ENCODE measurements at regions not wholly inside any gene's neighbourhood (a gene's known extent, or its start where the extent isn't known, plus 50 kb on each side); places are given as distances from the start of the nearest gene placed in this dataset.

DNA sequence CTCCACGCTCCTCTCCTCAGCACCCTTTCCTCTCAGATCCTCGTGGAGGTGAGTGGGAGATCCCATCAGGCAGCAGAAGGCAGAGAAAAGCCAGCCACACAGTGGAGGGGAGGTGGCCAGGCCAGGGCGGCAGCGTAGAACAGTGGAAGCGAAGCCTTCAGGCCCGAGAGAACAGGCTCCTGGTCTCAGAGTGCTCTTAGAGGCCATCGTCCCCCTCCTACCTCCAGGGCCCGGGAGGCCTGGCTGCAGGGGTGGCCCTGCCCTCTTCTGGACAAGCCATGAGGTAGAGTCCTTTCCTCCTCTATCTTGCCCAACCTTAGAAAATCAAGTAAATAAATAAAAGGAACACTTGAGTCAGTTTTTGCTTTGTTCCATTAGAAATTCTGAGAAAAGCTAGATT, 202.0 kb downstream of the KATNAL1 start:
- no TSS peak for BruUV-seq (replicated peaks)
- Histone ChIP-seq H3K4me2 (ENCODE audit: insufficient read depth, low read length) (no peak overlapping the region), H3K4me3 (no peak overlapping the region), H3K27ac (ENCODE audit: extremely low read depth, low read depth, low read length) (no peak overlapping the region), H4K20me1 (replicated peaks; ENCODE audit: control insufficient read depth, insufficient read depth, low read length) (no peaks in the 10 kb centered on the region), H3K27me3 (ENCODE audit: control insufficient read depth in 2 of 2, insufficient read depth in 2 of 2, low read length in 2 of 2) (peaks cover 3 to 26% of the 10 kb centered on the region in 2 experiments; a peak in 4 of 5 replicates), H3K79me2 (ENCODE audit: control insufficient read depth, insufficient read depth, low read length) (no peaks in the 10 kb centered on the region), H2AFZ (ENCODE audit: low read depth, low read length) (no peak overlapping the region), H3K9me1 (ENCODE audit: control insufficient read depth, insufficient read depth, low read length) (no peaks in the 10 kb centered on the region), H3K9me3 (replicated peaks; ENCODE audit: control insufficient read depth, insufficient read depth, low read depth, low read length) (no peaks in the 10 kb centered on the region), H3K9ac (ENCODE audit: insufficient read depth in 1 of 2, low read depth in 2 of 2, low read length in 2 of 2) (no peak overlapping the region), H3K4me1 (replicated peaks in 1 of 2; ENCODE audit: control insufficient read depth in 2 of 2, insufficient read depth in 2 of 2, low read length in 2 of 2) (no peaks in the 10 kb centered on the region), H3K36me3 (ENCODE audit: control insufficient read depth, insufficient read depth, low read length) (no peaks in the 10 kb centered on the region)
- peak; percentile 47; the same call in 2 of the 3 replicates for ATAC-seq
- no peak for DNase-seq (ENCODE audit: extremely low read depth in 1 of 4, low spot score in 3 of 4)
- POLR2A ChIA-PET = no interaction called here
- 2% methylated on average over 5 of the region's 8 CpGs for WGBS (ENCODE audit: insufficient coverage, low coverage, missing lambda C conversion rate)
- TF ChIP-seq KAT7 (CRISPR knock-in tag; IDR thresholded peaks at IDR 0.05; ENCODE audit: borderline replicate concordance) (no peak), ATF7 (IDR thresholded peaks at IDR 0.05) (no peak), RBM22 (IDR thresholded peaks at IDR 0.05; ENCODE audit: low read depth, low read length, poor library complexity, severe bottlenecking) (no peak)
- TF ChIP-seq, protein P1, sequence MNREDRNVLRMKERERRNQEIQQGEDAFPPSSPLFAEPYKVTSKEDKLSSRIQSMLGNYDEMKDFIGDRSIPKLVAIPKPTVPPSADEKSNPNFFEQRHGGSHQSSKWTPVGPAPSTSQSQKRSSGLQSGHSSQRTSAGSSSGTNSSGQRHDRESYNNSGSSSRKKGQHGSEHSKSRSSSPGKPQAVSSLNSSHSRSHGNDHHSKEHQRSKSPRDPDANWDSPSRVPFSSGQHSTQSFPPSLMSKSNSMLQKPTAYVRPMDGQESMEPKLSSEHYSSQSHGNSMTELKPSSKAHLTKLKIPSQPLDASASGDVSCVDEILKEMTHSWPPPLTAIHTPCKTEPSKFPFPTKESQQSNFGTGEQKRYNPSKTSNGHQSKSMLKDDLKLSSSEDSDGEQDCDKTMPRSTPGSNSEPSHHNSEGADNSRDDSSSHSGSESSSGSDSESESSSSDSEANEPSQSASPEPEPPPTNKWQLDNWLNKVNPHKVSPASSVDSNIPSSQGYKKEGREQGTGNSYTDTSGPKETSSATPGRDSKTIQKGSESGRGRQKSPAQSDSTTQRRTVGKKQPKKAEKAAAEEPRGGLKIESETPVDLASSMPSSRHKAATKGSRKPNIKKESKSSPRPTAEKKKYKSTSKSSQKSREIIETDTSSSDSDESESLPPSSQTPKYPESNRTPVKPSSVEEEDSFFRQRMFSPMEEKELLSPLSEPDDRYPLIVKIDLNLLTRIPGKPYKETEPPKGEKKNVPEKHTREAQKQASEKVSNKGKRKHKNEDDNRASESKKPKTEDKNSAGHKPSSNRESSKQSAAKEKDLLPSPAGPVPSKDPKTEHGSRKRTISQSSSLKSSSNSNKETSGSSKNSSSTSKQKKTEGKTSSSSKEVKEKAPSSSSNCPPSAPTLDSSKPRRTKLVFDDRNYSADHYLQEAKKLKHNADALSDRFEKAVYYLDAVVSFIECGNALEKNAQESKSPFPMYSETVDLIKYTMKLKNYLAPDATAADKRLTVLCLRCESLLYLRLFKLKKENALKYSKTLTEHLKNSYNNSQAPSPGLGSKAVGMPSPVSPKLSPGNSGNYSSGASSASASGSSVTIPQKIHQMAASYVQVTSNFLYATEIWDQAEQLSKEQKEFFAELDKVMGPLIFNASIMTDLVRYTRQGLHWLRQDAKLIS (CRISPR knock-in tag; IDR thresholded peaks at IDR 0.05) = no peak
- TF ChIP-seq, protein P2, sequence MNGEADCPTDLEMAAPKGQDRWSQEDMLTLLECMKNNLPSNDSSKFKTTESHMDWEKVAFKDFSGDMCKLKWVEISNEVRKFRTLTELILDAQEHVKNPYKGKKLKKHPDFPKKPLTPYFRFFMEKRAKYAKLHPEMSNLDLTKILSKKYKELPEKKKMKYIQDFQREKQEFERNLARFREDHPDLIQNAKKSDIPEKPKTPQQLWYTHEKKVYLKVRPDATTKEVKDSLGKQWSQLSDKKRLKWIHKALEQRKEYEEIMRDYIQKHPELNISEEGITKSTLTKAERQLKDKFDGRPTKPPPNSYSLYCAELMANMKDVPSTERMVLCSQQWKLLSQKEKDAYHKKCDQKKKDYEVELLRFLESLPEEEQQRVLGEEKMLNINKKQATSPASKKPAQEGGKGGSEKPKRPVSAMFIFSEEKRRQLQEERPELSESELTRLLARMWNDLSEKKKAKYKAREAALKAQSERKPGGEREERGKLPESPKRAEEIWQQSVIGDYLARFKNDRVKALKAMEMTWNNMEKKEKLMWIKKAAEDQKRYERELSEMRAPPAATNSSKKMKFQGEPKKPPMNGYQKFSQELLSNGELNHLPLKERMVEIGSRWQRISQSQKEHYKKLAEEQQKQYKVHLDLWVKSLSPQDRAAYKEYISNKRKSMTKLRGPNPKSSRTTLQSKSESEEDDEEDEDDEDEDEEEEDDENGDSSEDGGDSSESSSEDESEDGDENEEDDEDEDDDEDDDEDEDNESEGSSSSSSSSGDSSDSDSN (IDR thresholded peaks at IDR 0.05; ENCODE audit: borderline replicate concordance in 1 of 2, low read depth in 2 of 2, low read length in 2 of 2) = no peak
- CTCF ChIA-PET (ENCODE audit: low intra/inter-chr PET ratio) = no interaction called here
- FAIRE-seq = no peak
- in situ Hi-C loops (cut with MboI) = no loop called here
- intact Hi-C loops (cut with micrococcal nuclease) = no loop called here
